Natural killer cell (primary cell): ENCODE measurements at regions not wholly inside any gene's neighbourhood (a gene's known extent, or its start where the extent isn't known, plus 50 kb on each side); places are given as distances from the start of the nearest gene placed in this dataset.
"Not testable (repeated sequence)": the region's sequence is repeated elsewhere in the genome, so short reads cannot be mapped to it uniquely, and the experiment has no call there.

Experiments
- ATAC-seq, 3 donors: fragments of 150-1000 bp in 2 of 3; fragments of 200-7000 bp in 1 of 3; cut with Tn5 transposase; 1 replicate in 1 of 3; 2 replicates in 2 of 3; pipeline ENCODE4 v1.10.0; 2021; ENCODE audit warnings: mild to moderate bottlenecking in 2 of 3, moderate library complexity in 2 of 3
- DNase-seq, 2 donors: peaks; one replicate each; pipeline versions ENCODE4 v3.0.0 to v3.0.0-alpha.2; 2013 to 2021; ENCODE audit warnings: mixed read lengths in 1 of 2
- H3K27ac ChIP-seq: one replicate; pipeline ENCODE4 v1.5.1; 2013; ENCODE audit warnings: mild to moderate bottlenecking, low read length
- H3K27me3 ChIP-seq: one replicate; pipeline ENCODE4 v1.6.1; 2013; ENCODE audit warnings: low read length; ENCODE audit not compliant: control insufficient read depth, insufficient read depth
- H3K36me3 ChIP-seq: one replicate; pipeline ENCODE4 v1.6.1; 2013; ENCODE audit warnings: low read length; ENCODE audit not compliant: control insufficient read depth, insufficient read depth
- H3K4me1 ChIP-seq: one replicate; pipeline ENCODE4 v1.6.1; 2013; ENCODE audit warnings: low read length; ENCODE audit not compliant: control insufficient read depth, insufficient read depth
- H3K4me3 ChIP-seq: one replicate; pipeline ENCODE4 v1.5.1; 2013; ENCODE audit warnings: low read length
- H3K9me3 ChIP-seq: one replicate; pipeline ENCODE4 v1.6.1; 2013; ENCODE audit warnings: low read length; ENCODE audit not compliant: control insufficient read depth, insufficient read depth
- H3K27ac Mint-ChIP-seq, 2 donors: one replicate each; pipeline ENCODE4 v1.8.0; 2022; ENCODE audit warnings: mild to moderate bottlenecking in 2 of 2, mixed read lengths in 2 of 2, moderate library complexity in 1 of 2
- H3K27me3 Mint-ChIP-seq, 2 donors: one replicate each; pipeline ENCODE4 v1.8.0; 2022; ENCODE audit warnings: low read depth in 2 of 2, mixed read lengths in 2 of 2
- H3K36me3 Mint-ChIP-seq: one replicate; pipeline ENCODE4 v1.8.0; 2022; ENCODE audit warnings: mixed read lengths
- H3K4me1 Mint-ChIP-seq, 2 donors: one replicate each; pipeline ENCODE4 v1.8.0; 2022; ENCODE audit warnings: mixed read lengths in 2 of 2
- H3K4me3 Mint-ChIP-seq: one replicate; pipeline ENCODE4 v1.8.0; 2022; ENCODE audit warnings: mild to moderate bottlenecking, moderate library complexity, mixed read lengths
- H3K9me3 Mint-ChIP-seq, 2 donors: one replicate each; pipeline ENCODE4 v1.8.0; 2022; ENCODE audit warnings: mixed read lengths in 2 of 2
- CTCF ChIP-seq: fragments of 200-600 bp; IDR thresholded peaks from one replicate; pipeline ENCODE4 v1.8.0; 2022; ENCODE audit warnings: antibody characterized with exemption
- WGBS: methylation state at CpG from one replicate; pipeline ENCODE4 v1.1.7; 2013; ENCODE audit warnings: missing lambda C conversion rate; ENCODE audit not compliant: insufficient coverage; 5-methylcytosine and 5-hydroxymethylcytosine counted together
- intact Hi-C: fragments of 100-400 bp; cut with micrococcal nuclease; formaldehyde crosslinking; loops from one replicate; pipeline ENCODE4 v1.14.2; 2022

DNA sequence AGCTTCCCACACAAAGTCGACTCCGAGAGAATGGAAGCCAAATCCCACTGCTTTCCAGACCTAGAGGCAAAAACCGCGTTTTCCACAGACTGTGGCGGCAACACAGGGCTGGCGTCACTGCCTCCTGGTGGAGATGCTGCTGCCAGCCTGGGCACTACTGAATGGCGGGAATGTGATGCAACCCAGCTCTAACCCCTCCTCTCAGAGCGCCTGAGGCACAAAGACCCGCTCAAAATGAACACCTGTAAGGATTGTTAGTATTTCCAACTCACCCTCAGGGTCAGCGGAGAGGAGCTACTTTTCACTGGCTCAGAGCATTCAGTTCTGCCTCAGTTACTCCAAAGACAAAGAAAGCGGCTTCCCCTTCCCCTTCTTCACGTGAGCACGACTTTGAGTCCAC, 548.0 kb upstream of the SALL3 start:
- WGBS = 86% methylated on average over 13 of the region's 13 CpGs
- no peak overlapping the region for H3K27ac ChIP-seq
- no peak overlapping the region for H3K4me3 Mint-ChIP-seq
- no peaks in the 10 kb centered on the region for H3K4me1 Mint-ChIP-seq
- H3K36me3 Mint-ChIP-seq = no peaks in the 10 kb centered on the region
- H3K27me3 ChIP-seq = no peaks in the 10 kb centered on the region
- DNase-seq (no peak), ATAC-seq (no peak)
- H3K9me3 Mint-ChIP-seq = no peaks in the 10 kb centered on the region
- H3K9me3 ChIP-seq = no peaks in the 10 kb centered on the region
- H3K4me1 ChIP-seq = no peaks in the 10 kb centered on the region
- intact Hi-C loops = no loop called here
- no peak overlapping the region for H3K27ac Mint-ChIP-seq
- TF ChIP-seq CTCF = no peak
- no peaks in the 10 kb centered on the region for H3K36me3 ChIP-seq
- H3K4me3 ChIP-seq = no peak overlapping the region
- no peaks in the 10 kb centered on the region for H3K27me3 Mint-ChIP-seq

DNA sequence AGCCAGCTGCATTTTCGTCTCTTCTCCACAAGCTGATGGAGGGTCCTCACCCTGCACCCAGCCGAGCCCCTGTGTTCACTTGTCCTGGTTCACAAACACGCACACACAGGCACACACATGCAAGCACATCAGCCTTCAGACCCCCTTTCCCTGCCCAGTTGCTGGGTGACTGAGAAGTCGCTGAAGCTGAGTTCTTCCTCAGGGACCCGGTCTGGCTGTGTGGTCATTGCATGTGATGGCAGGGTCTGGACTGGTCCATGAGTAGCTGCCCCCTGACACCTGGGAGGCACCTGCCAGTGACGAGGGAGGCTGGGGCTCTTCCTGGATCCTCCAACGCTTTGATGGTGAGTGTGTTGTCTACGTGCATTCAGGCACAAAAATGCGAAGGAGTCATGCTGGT, 546.1 kb upstream of the SALL3 start:
- Histone ChIP-seq H3K4me3 (no peak overlapping the region), H3K27me3 (no peaks in the 10 kb centered on the region), H3K4me1 (no peaks in the 10 kb centered on the region), H3K36me3 (no peaks in the 10 kb centered on the region), H3K27ac (no peak overlapping the region), H3K9me3 (no peaks in the 10 kb centered on the region)
- H3K4me3 Mint-ChIP-seq = no peak overlapping the region
- no peaks in the 10 kb centered on the region for H3K27me3 Mint-ChIP-seq
- intact Hi-C loops = no loop called here
- H3K27ac Mint-ChIP-seq = no peak overlapping the region
- TF ChIP-seq CTCF = no peak
- WGBS = 89% methylated on average over 9 of the region's 9 CpGs
- no peak for DNase-seq
- H3K36me3 Mint-ChIP-seq = no peaks in the 10 kb centered on the region
- H3K9me3 Mint-ChIP-seq = no peaks in the 10 kb centered on the region
- ATAC-seq = no peak
- no peaks in the 10 kb centered on the region for H3K4me1 Mint-ChIP-seq

- intact Hi-C loops = no loop called here
- no peak overlapping the region for H3K4me3 ChIP-seq
- H3K4me1 Mint-ChIP-seq = no peaks in the 10 kb centered on the region
Measured at GRCh38 chr18:78436110-78436509, 543.5 kb upstream of the SALL3 start.

DNA sequence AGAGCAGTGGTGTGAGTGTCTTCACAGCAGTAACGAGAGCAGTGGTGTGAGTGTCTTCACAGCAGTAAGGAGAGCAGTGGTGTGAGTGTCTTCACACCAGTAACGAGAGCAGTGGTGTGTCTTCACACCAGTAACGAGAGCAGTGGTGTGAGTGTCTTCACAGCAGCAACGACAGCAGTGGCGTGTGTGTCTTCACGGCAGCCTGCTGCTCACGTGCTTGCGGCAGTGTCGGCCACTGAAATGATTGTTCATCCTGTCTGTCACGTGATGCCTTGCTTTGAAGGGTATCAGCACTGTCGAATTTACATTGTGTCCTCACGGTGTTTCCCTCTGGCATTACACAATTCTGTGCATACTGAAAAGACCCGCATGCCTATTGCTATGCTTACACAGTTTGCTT, 541.4 kb upstream of the SALL3 start:
- 90% methylated on average over 13 of the region's 13 CpGs for WGBS
- H3K27ac Mint-ChIP-seq, H3K36me3 Mint-ChIP-seq, H3K27me3 Mint-ChIP-seq, H3K9me3 Mint-ChIP-seq, H3K27ac ChIP-seq, H3K4me1 ChIP-seq, ATAC-seq, H3K4me3 Mint-ChIP-seq, H3K4me3 ChIP-seq, H3K9me3 ChIP-seq, H3K36me3 ChIP-seq, intact Hi-C loops, DNase-seq, H3K27me3 ChIP-seq, H3K4me1 Mint-ChIP-seq: not testable (repeated sequence)

More at GRCh38 chr18:78436110-78436509, 543.5 kb upstream of the SALL3 start:
- H3K9me3 Mint-ChIP-seq = peaks cover 0 to 6% of the 10 kb centered on the region in 2 donors
- TF ChIP-seq CTCF = no peak
- DNase-seq (no peak), ATAC-seq (no peak)
- Histone ChIP-seq H3K27ac (no peak overlapping the region), H3K9me3 (peaks cover 3% of the 10 kb centered on the region), H3K36me3 (no peaks in the 10 kb centered on the region), H3K27me3 (no peaks in the 10 kb centered on the region), H3K4me1 (no peaks in the 10 kb centered on the region)
- no peak overlapping the region for H3K27ac Mint-ChIP-seq
- no peak overlapping the region for H3K4me3 Mint-ChIP-seq
- H3K36me3 Mint-ChIP-seq = no peaks in the 10 kb centered on the region
- 83% methylated on average over 7 of the region's 8 CpGs for WGBS
- peaks cover 0 to 4% of the 10 kb centered on the region in 2 donors for H3K27me3 Mint-ChIP-seq
